ENCODE measurements at regions not wholly inside any gene's neighbourhood (a gene's known extent, or its start where the extent isn't known, plus 50 kb on each side); places are given as distances from the start of the nearest gene placed in this dataset.
"Not testable (repeated sequence)": the region's sequence is repeated elsewhere in the genome, so short reads cannot be mapped to it uniquely, and the experiment has no call there.

- no peak overlapping the region for H3K4me3 ChIP-seq (replicated peaks; ENCODE audit: low read depth, low read length)
- H3K36me3 ChIP-seq (ENCODE audit: control insufficient read depth, insufficient read depth, low read length): no peaks in the 10 kb centered on the region
- no peak for DNase-seq (ENCODE audit: extremely low read depth, insufficient read length)
- no peak for TF ChIP-seq CTCF (IDR thresholded peaks at IDR 0.05; ENCODE audit: insufficient read depth, low read length, poor library complexity, severe bottlenecking)
- no peaks in the 10 kb centered on the region for H3K27me3 ChIP-seq (replicated peaks; ENCODE audit: control insufficient read depth, insufficient read depth, low read length)
These were observed 127.8 kb downstream of the SLC38A4 start for GRCh38 chr12:46698003-46698402.

- Histone ChIP-seq H3K27me3 (replicated peaks; ENCODE audit: control insufficient read depth, insufficient read depth, low read length) (no peaks in the 10 kb centered on the region), H3K36me3 (ENCODE audit: control insufficient read depth, insufficient read depth, low read length) (no peaks in the 10 kb centered on the region), H3K4me3 (replicated peaks; ENCODE audit: low read depth, low read length) (no peak overlapping the region)
- no peak for TF ChIP-seq CTCF (IDR thresholded peaks at IDR 0.05; ENCODE audit: insufficient read depth, low read length, poor library complexity, severe bottlenecking)
- DNase-seq (ENCODE audit: extremely low read depth, insufficient read length): no peak
These were observed 132.3 kb downstream of the SLC38A4 start for GRCh38 chr12:46693518-46693917.

- no peak for TF ChIP-seq CTCF (IDR thresholded peaks at IDR 0.05; ENCODE audit: insufficient read depth, low read length, poor library complexity, severe bottlenecking)
- DNase-seq (ENCODE audit: extremely low read depth, insufficient read length): no peak
These were observed 132.8 kb downstream of the SLC38A4 start for GRCh38 chr12:46693034-46693433.

GRCh38 chr12:46692606-46693005, 133.2 kb downstream of the SLC38A4 start:
- Histone ChIP-seq H3K27me3 (replicated peaks; ENCODE audit: control insufficient read depth, insufficient read depth, low read length) (no peaks in the 10 kb centered on the region), H3K4me3 (replicated peaks; ENCODE audit: low read depth, low read length) (no peak overlapping the region), H3K36me3 (ENCODE audit: control insufficient read depth, insufficient read depth, low read length) (no peaks in the 10 kb centered on the region)
- DNase-seq (ENCODE audit: extremely low read depth, insufficient read length): no peak
- TF ChIP-seq CTCF (IDR thresholded peaks at IDR 0.05; ENCODE audit: insufficient read depth, low read length, poor library complexity, severe bottlenecking): no peak

More at GRCh38 chr12:46693034-46693433, 132.8 kb downstream of the SLC38A4 start:
- Histone ChIP-seq H3K4me3 (replicated peaks; ENCODE audit: low read depth, low read length) (no peak overlapping the region), H3K27me3 (replicated peaks; ENCODE audit: control insufficient read depth, insufficient read depth, low read length) (no peaks in the 10 kb centered on the region), H3K36me3 (ENCODE audit: control insufficient read depth, insufficient read depth, low read length) (no peaks in the 10 kb centered on the region)

- Histone ChIP-seq H3K36me3 (ENCODE audit: control insufficient read depth, insufficient read depth, low read length) (no peaks in the 10 kb centered on the region), H3K4me3 (replicated peaks; ENCODE audit: low read depth, low read length) (no peak overlapping the region), H3K27me3 (replicated peaks; ENCODE audit: control insufficient read depth, insufficient read depth, low read length) (no peaks in the 10 kb centered on the region)
- no peak for DNase-seq (ENCODE audit: extremely low read depth, insufficient read length)
- TF ChIP-seq CTCF (IDR thresholded peaks at IDR 0.05; ENCODE audit: insufficient read depth, low read length, poor library complexity, severe bottlenecking): no peak
These were observed 139.4 kb downstream of the SLC38A4 start for GRCh38 chr12:46686267-46686942.

- not testable (repeated sequence) for H3K27me3 ChIP-seq (replicated peaks; ENCODE audit: control insufficient read depth, insufficient read depth, low read length); DNase-seq (ENCODE audit: extremely low read depth, insufficient read length)
These were observed 141.6 kb downstream of the SLC38A4 start for GRCh38 chr12:46684243-46684642.

More at GRCh38 chr12:46684243-46684642, 141.6 kb downstream of the SLC38A4 start:
- not testable (repeated sequence) for H3K36me3 ChIP-seq (ENCODE audit: control insufficient read depth, insufficient read depth, low read length); H3K4me3 ChIP-seq (replicated peaks; ENCODE audit: low read depth, low read length)
